GM19324 (cell line): ENCODE measurements at regions not wholly inside any gene's neighbourhood (a gene's known extent, or its start where the extent isn't known, plus 50 kb on each side); places are given as distances from the start of the nearest gene placed in this dataset.

Experiments used
- ATAC-seq: cut with Tn5 transposase; IDR thresholded peaks from one replicate; pipeline ENCODE4 v1.9.1; 2021; ENCODE audit warnings: mild to moderate bottlenecking, moderate library complexity; ENCODE audit not compliant: unreplicated experiment, low FRiP score

DNA sequence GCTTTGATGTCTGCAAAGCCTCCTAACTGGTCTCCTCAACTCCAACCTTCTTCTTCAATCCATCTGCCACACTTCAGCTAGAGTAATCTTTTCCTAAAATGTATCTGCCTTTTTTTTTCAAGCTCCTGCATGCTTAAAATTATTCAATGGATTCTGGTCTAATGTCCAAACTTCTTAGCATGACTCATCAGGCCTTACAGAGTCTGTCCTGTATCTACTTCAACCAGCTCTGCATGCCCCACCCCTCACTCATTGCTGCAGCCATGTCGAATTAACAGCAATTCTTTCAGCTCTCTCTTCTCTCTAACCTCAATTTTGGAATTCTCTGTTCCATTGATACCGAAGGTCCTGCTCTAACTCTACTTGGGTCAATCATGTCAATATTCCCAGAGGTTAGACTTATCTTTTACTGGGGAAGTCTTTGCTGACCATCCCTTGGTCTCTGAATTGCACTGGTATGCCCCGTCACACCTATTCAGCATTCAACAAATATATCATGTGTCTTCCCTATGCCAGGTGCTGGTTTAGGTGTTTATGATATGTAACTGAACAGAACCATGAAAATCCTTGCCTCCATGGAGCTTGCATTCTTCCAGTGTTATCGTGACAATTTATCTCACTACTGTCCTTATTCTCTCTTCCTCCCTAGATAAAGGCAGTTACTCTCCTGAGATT, 88.5 kb upstream of the NANOGP8 start:
- ATAC-seq, result no peak

DNA sequence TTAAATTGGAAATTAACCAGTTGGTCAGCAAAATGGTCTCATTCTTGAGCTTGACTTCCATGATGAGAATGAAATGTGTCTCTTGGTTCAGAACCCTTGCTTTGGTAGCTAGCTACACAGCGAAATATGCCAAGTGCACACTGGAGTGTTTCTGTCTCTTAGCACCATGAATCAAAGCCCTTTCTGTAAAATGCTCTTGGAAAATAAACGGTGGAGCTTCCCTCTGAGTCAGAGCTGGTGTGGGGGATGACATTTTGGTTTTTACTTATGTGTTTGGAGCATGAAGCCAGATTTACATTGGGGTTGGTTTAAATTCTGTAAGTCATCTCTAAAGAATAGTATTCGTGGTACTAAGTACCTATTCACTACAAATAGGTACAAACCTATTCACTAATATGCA, 85.1 kb upstream of the NANOGP8 start:
- ATAC-seq, result no peak

DNA sequence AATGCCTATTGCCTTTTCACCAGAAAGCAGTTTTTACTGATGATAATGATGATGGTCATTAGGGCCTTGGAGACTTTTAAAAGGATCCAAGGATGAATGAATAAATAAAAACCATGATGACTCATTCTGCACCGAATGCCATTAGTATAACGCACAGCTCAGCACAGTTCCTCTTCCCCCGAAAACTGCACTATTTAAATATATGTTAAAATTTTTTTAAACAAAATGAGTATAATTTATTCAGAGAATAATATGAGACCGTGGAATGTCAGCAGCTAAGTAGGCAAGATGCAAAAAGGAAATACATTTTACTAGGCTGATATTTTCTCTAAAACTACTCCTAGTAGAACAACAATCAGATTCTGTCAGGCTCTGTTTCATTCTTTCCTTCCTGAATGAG, 83.4 kb upstream of the NANOGP8 start:
- no peak for ATAC-seq

DNA sequence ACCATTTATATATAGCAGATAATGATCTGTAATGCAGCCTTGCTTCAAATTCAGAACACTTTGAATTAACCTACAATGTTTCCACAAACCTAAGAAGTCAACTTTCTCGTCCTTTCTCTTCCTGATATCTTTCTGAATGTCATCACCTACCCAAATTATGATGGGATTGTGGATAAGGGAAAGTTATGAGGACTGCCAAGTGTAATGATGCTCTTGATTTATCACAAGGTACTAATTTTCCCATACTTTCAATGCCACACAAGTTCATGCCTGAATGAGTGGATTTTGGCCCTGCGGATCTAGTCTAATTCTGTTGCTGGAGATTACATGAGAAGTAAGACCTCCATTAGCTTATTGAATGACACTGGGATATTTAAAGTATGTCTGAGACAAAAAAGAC, 82.6 kb upstream of the NANOGP8 start:
- no peak for ATAC-seq

DNA sequence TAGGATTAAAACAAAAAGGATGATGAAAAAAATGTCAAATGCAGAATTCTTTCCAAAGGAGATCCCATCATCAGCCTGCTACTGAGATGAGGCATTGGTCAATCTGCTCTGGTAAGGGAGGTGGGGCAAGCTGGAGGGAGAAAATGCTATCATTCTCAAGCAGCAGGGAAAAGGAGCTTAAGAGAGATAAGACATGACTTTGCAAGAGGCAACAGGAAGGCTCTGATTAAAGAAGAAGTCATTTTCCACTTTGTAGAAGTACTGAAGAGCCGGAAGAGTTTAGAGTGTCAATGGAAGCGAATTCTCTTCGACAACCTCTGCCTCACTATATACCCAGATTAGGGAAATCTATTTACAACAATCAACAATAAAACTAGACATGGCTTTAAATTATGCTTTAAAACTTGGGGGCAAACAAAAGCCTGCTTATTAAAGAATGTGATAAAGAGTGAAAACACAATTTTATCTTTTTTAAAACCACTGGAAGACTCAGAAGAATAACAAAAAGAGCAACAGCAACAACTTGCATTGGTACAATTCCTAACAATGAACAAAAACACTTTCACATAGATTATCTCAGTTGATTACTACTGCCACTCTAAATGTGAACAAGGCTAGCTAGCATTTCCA, 81.8 kb upstream of the NANOGP8 start:
- no peak for ATAC-seq

DNA sequence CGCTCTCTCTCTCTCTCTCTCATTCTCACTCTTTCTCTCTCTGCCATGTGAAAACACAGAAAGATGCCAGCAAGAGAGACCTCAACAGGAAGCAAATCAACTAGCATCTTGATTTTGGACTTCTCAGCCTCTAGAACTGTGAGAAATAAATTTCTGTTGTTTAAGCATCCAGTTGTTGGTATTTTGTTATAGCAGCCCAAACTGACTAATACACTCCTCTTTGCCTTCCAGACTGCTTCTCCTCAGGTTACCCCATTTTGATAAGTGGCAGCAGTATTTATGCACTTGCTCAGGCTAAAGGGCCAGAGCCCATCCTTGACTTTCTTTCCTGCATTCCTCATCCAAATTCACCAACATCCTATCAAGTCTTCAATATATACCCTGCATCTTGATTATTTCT, 76.6 kb upstream of the NANOGP8 start:
- no peak for ATAC-seq

DNA sequence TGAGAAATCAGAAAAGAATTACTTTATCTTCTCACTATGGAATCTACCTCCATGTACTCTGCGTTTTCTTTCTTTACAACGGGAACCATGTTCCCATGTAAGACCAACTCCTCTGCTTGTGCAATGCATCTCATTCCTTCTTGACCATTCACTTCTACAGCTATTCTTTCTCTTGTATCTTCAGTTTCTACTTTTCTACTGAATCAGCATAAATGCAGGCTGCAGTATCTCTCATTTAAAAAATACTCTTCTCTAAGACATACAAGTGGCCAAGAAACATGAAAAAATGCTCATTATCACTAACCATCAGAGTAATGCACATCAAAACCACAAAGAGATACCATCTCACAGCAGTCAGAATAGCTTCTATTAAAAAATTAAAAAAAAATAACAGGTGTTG, 74.1 kb upstream of the NANOGP8 start:
- no peak for ATAC-seq

DNA sequence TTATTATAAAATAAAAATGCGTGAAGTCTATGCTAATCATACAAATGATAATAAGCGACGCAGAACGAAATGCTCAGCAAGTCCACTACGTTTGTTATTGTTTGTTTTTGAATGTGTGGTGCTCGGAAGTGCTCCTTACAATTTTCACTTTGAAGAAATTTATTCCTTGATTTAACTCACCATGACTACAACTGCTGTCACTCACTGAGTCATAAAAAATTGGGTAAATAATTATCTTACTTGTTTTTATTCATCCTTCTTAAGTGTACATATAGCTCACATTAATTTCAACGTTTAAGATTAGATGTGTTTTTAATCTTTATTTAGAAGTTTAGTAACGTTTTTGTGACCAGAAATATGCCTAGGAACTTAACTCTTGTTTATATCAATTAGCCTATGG, 66.7 kb upstream of the NANOGP8 start:
- no peak for ATAC-seq

DNA sequence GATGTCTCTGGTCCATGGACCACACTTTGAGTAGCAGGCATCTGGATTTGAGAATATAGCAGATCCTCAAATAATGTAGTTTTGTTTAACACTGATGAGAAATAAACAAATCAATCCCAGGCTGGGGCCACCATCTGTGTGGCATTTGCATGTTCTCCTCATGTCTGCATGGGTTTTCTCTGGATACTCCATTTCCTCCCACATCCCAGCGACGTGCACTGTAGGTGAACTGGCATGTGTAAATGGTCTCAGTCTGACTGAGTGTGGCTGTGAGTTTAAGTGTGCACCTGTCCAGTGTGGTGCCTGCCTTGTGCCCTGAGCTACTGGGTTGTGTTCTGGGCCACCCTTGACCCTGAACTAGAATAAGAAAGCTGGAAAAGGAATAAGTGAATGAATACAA, 66.3 kb upstream of the NANOGP8 start:
- no peak for ATAC-seq

DNA sequence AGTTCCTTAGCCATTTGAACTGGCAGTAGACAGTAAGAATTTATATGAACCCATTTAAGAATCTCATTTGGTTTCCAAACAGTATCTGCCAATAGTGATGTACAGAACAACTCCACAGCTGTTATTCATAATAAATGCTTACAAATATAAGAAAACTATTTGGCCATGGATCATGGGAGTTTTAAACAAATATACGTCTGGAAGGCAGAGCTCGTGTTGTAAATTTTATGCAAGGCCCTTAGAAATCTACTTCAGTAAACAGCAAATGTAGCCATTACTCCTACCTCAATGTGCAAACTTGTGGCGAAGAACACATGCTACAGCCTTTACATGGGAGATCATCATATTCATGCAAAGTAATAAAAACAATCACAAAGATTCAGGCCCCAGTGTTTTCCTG, 65.3 kb upstream of the NANOGP8 start:
- ATAC-seq, result no peak

DNA sequence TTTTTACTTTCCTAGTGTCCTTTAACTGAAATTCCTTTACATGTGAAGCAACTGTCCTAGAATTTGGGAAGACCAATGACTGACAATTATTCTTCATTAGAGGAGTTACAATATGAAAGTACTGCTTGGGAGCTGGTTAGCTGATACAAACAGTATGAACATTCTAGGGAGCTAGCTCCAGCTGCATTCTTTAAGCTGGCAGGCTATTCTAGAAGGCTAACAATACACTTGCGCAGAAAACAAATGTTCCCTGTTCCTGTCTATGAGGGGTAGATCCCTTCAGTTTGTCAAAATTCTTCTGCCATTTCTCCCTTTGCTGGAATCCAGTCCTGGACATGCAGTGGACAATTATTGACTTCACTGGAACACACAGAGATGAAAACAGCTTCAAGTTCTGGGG, 60.2 kb upstream of the NANOGP8 start:
- ATAC-seq, result no peak

DNA sequence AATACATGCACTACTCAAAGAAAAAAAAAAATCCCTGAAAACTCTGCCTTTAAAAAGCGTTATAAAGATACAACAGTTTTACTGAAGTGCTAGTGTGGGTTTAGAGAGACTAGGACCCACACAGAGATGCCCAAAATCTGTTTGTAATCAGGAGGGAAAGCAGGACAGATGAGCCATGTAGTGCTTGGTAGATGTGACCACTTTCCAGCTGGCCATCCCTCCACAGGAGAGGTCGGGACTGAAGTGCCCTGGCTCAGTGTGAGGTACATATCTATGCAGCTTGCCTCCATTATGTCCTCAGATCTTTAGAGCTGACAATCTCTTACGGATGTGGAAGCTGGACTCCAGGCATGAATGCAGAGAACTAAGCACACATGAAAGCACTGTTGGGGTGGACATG, 57.5 kb upstream of the NANOGP8 start:
- ATAC-seq, result no peak

DNA sequence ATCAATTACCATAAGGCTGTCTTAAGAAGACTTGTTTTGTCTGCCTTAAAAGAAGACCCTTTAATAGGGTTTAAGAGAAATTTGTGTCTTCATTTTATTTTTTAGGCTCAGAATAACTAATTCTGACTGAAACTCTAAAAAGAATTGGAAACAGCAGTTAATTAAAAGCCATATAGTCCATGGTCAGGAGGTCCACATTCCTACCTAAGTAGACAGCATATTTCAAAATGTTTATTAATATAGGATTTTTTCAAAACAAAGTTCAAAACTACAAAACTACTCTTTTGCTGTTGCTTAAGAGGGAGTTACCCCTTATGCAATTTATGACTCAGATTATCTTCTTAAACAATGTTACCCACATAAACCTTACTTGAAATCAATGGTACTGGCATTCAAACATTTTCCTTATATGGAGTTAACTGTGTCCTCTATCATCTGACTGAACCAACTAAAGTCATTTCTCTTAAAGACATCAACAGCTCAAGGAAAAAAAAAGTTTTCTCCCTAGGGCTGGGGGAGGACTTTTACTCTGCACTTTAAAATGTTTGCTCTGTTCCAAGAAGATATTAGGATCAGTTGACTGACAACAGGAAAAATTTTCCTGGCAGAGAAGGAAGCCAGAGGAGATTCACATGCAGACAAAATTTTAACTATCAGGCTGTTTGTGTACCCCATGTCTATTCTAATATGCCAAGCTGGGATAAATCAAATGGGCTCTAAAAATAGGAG, 56.8 kb upstream of the NANOGP8 start:
- ATAC-seq, result no peak

DNA sequence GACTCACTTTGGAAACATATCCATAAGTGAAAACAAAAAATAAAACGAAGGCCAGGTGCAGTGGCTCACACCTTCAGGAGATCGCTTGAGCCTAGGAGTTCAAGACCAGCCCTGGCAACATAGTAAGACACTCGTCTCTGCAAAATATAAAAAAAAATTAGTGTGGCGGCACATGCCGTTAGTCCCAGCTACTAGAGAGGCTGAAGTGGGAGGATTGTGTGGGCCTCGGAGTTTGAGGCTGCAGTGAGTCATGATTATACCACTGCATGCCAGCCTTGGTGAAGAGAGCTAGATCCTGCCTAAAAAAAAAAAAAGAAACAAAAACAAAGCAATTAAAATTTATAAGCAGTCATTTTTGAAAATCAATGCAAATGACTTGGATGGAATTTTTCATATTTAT, 54.7 kb upstream of the NANOGP8 start:
- no peak for ATAC-seq

DNA sequence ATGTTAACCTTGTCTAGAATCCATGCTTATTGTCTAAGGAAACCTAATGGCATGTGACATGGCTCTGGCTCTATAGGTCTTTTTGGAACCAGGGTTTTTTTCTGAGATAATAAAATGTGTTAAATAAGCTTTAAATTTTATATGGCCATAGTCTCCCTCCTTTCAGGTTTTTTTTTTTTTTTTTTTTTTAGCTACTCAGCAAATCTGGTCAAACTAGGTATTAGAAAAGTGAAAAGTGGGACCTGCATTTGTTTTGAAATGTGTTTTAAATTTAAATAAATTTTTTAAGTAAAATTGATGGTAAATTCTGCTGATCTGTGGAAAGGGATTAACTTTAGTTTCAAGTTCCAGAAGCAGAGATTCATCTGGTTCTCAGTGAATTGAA, 52.1 kb upstream of the NANOGP8 start:
- no peak for ATAC-seq

DNA sequence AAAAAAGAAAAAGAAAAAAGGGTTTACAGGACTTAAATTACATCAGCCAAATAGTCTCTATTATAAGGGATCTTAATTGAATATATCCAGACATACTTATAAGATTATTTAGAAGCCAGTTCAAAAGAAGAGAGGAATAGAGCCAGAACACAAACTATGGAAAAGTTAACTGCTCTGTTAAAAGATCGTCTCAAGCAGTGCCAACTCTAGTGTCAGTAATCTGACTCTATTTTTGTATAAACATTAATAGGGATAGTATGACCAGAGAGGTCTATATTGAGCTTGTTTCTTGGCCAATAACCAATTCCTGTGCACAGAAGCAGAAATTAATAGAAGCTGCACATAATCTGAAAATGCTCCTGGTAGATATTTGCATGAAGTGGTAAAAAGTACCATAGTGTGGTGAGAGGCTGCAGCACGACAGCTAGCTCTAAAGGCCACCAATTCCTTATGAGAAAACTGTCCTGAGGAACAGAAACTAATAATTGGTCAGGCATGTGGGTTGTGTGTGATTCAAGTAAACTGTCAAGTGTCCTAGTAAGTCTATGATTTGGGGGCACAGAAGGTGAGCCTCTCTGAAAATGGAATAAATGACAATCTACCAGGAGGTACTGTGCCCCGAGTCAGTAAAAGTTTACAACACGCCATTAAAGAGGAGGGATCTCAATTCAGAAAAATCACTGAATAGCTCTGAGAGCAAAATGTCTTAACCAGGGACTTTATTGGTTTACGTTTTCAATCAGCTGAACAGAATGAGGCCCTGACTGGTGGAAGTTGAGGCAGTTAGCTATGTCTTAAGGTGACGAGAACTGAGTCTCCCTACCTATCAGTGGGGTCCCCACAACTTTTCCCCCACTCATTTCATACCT, 51.5 kb upstream of the NANOGP8 start:
- ATAC-seq, result peak; percentile 98
